ENCODE measurements at regions not wholly inside any gene's neighbourhood (a gene's known extent, or its start where the extent isn't known, plus 50 kb on each side); places are given as distances from the start of the nearest gene placed in this dataset.
A peak's percentile ranks its signal among the peaks of the same experiment; 100 is the strongest.

- DNase-seq (ENCODE audit: missing footprints) = no peak
- no peak for ATAC-seq
- intact Hi-C loops (cut with DNase I) = no loop called here
Measured at GRCh38 chr6:41446132-41446531, 100.0 kb upstream of the FOXP4 start.

DNA sequence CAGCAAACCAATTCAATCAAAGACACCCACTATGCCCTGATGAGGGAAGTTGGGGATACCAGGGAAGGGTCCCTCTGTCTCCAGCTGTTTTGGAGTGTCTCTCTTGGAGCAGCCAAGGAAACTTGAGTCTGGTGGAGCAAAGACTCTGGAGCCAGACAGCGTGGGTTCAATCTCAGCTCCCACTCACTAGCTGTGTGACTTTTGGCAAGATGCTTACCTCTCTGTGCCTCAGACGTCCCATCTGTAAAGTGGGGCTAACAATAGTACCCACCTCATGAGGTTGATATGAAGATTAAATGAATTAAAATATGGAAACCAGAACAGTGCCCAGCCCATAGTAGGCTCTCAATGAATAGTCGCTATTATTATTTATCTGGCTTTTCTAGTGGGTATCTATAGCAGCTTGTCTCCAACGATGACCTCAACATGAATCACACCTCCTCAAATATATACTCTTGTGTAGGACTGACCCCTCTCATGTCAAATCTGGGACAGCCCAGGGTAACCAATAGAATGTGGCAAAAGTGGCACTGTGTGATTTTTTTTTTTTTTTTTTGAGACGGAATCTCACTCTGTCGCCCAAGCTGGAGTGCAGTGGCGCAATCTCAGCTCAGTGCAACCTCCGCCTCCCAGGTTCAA is 99.2 kb upstream of the FOXP4 start:
- intact Hi-C loops (cut with DNase I) = no loop called here
- no peak for ATAC-seq
- DNase-seq (ENCODE audit: missing footprints) = no peak

GRCh38 chr6:41448256-41448655 is 97.9 kb upstream of the FOXP4 start:
- intact Hi-C loops (cut with DNase I) = no loop called here
- ATAC-seq (no peak), DNase-seq (ENCODE audit: missing footprints) (no peak)

DNA sequence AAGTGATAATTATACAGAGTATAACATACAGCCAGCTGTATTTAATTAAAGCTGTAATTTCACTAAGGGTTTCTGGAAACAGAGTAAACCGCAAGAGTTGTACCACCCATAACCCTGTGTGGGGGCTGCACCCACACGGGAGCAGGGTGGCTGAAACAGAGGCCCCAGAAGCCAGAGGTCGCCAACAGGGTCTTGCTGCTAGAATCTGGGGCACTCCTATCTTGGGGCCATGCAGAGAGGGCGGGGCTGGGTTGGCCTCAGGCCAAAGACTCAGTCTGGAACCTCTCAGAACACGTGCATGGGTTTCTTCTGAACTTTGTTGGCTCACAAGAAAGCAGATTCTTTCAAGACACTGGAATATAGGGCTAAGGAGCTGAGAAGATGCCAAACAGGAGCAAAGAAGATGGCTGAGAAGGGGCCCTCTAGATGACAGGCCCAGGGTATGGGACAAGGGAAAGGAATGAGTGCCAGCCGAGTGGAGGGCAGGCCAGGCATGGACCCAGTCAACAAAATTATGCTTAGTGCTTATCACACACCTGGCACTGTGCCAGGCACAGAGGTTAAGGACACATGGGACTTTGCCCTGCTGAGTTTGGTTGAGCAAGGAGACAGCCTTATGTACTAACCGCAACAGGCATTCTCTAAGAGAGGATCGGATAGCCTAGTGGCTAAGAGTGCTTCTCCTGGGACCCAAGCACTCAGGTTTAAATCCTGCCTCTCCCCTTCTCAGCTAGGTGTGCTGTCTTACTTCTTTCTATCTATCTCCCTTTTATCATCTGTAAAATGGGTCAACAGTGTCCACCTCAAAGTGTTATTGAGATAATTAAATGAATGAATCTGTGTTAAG is 96.6 kb upstream of the FOXP4 start:
- ATAC-seq = no peak
- no peak for DNase-seq (ENCODE audit: missing footprints)
- intact Hi-C loops (cut with DNase I) = no loop called here

- intact Hi-C loops (cut with DNase I) = no loop called here
- DNase-seq (ENCODE audit: missing footprints) (no peak), ATAC-seq (no peak)
Measured at GRCh38 chr6:41450581-41450980, 95.6 kb upstream of the FOXP4 start.

GRCh38 chr6:41451039-41451438 is 95.1 kb upstream of the FOXP4 start:
- ATAC-seq (peak; percentile 26), DNase-seq (ENCODE audit: missing footprints) (no peak)
- intact Hi-C loops (cut with DNase I) = no loop called here

DNA sequence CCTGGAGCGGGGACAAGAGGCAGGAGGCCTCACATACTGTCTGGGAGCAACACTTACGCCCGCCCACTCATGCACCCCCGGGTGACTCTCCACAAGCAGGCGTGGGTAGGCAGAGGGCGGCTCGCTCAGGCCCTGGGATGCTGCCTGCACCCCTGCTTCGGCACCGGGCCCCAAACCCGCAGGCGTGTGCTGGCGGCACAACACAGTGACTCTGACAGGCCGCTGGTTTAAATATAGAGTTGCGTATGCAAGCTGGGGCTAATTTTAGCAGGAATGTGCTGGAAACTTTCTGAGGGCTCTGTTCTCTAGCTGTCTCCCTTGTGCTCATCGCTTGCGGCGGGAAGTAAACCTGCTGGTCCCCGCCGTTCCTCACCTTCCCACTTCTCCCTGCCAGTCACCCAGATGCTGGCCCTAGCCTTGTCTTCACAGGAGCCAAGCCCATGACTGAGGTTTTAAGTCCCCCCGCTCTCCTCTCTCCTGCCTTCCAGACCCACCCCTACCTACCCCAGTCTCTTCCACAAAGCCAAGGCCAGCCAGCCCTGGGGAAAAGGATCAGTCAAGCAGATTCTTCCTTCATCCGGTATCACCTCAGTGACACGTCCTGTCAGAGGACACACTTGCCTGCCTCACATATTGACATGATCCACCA is 94.5 kb upstream of the FOXP4 start:
- intact Hi-C loops (cut with DNase I) = no loop called here
- peak; percentile 83 for ATAC-seq
- no peak for DNase-seq (ENCODE audit: missing footprints)

GRCh38 chr6:41452763-41453162 is 93.4 kb upstream of the FOXP4 start:
- no peak for ATAC-seq
- intact Hi-C loops (cut with DNase I) = no loop called here
- no peak for DNase-seq (ENCODE audit: missing footprints)

DNA sequence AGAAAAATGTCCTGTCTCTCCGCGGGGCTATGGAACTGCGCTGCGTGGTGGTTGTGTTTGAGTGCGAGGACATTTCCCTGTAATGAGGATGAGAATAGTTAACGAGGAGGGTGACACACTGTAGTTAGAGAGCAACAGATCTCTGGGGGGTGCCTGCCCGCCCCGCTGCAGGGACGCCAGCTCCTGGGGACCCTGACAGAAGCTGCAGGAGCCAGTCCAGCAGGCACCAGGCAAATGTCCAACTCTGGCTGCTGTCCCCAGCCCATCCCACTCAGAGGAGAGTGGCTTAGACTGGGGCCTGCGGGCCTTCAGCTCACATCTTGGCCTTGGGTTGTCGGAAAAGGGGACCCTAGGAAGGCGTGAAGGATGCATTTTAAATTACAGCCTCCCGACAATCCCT is 92.9 kb upstream of the FOXP4 start:
- intact Hi-C loops (cut with DNase I) = no loop called here
- DNase-seq (ENCODE audit: missing footprints) (no peak), ATAC-seq (no peak)

DNA sequence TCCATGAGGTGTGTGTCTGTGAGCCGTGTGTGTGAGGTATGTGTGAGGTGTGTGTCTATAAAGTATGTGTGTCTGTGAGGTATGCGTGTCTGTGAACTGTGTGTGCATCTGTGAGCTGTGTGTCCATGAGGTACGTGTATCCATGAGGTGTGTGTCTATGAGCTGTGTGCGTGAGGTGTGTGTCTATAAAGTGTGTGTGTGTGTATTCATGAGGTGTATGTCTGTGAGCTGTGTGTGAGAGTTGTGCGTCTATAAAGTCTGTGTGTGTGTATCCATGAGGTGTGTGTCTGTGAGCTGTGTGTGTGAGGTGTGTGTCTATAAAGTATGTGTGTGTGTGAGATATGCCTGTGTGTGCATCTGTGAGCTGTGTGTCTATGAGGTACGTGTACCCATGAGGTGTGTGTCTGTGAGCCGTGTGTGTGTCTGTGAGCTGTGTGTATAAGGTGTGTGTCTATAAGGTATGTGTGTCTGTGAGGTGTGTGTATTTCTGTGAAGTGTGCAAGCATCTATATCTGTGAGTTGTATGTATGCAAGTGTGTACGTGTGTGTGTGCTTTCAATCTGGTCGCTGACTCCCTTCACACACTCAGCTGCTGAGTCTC is 91.9 kb upstream of the FOXP4 start:
- intact Hi-C loops (cut with DNase I) = loop anchor here (2.0 kb wide), 1 partner anchor 85 kb away; no protein-coding TSS in a partner anchor
- DNase-seq (ENCODE audit: missing footprints) (no peak), ATAC-seq (no peak)

DNA sequence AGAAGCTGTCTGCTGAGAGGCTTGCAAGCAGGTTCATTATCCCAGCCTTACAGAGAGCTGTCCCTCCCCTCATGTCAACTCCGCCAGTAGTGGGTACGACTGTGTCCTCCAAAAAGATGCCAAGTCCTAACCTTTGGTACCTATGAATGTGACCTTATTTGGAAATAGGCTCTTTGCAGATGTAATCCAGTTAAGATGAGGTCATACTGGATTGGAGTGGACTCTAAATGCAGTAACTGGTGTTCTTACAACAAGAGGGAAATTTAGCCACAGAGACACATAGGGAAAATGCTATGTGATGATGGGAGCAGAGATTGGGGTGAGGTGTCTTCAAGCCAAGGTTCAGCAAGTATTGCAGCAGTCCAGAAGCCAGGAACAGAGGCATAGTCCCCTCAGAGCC is 90.8 kb upstream of the FOXP4 start:
- ATAC-seq = no peak
- intact Hi-C loops (cut with DNase I) = loop anchor here (2.0 to 5.0 kb wide), 2 partner anchors 33 to 87 kb away; no protein-coding TSS in a partner anchor
- DNase-seq (ENCODE audit: missing footprints) = no peak

- ATAC-seq = no peak
Measured at GRCh38 chr6:41455818-41456217, 90.4 kb upstream of the FOXP4 start.

GRCh38 chr6:41457303-41457670 is 88.9 kb upstream of the FOXP4 start:
- no peak for DNase-seq (ENCODE audit: missing footprints)
- intact Hi-C loops (cut with DNase I) = loop anchor here (5.0 kb wide), 1 partner anchor 35 kb away; no protein-coding TSS in a partner anchor

More at GRCh38 chr6:41455818-41456217, 90.4 kb upstream of the FOXP4 start:
- no peak for DNase-seq (ENCODE audit: missing footprints)
- intact Hi-C loops (cut with DNase I) = loop anchor here (2.0 to 5.0 kb wide), 2 partner anchors 34 to 87 kb away; no protein-coding TSS in a partner anchor

DNA sequence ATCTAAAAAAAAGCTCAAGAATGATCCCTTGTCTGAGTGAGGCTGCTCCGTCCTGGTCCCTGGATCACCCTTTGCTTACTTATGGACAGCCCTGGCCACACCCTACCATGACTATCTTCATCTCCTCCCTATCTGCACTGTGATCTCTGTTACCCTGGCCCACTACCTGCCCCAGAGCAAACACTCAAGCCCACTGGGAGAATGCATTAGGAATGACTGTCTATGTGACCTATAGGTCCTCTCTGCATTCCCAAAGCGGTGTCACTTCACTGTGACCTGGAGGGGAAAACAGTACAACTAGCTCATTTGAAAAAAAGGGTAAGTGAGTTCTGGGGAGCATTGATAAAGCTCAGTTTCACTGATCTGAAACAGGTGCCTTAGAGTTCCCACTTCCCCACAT is 86.4 kb upstream of the FOXP4 start:
- ATAC-seq = no peak
- intact Hi-C loops (cut with DNase I) = loop anchor here (5.0 kb wide), 1 partner anchor 37 kb away; no protein-coding TSS in a partner anchor

More at GRCh38 chr6:41457303-41457670, 88.9 kb upstream of the FOXP4 start:
- ATAC-seq = no peak

DNA sequence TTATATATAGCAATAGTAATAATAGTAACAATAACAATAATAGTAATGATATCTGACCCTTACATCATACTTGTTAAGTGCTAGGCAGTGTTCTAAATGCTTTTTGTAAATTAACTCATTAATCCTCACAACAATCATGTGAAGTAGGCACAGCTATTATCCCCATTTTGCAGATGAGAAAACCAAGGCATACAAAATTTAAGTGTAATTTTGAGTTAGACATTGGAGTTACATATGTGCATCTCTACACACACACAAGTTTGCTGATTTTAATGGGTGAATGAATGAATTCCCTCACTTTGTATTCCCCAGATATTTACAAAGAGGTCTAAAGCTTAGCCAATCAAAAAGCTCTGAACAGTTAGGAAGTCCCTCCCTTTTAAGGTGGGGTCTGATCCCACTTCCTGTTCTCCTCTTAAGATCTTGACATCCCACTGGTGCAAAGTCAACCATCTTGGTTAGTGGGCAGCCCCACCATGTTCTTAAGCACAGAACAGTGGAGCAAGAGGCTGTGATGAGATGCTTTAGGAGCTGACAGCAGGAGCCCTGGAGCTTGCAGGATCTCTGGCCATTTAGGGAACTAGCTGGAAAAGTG is 85.3 kb upstream of the FOXP4 start:
- DNase-seq (ENCODE audit: missing footprints) (no peak), ATAC-seq (no peak)
- intact Hi-C loops (cut with DNase I) = no loop called here

More for the DNA sequence above, 86.4 kb upstream of the FOXP4 start:
- DNase-seq (ENCODE audit: missing footprints) = no peak

DNA sequence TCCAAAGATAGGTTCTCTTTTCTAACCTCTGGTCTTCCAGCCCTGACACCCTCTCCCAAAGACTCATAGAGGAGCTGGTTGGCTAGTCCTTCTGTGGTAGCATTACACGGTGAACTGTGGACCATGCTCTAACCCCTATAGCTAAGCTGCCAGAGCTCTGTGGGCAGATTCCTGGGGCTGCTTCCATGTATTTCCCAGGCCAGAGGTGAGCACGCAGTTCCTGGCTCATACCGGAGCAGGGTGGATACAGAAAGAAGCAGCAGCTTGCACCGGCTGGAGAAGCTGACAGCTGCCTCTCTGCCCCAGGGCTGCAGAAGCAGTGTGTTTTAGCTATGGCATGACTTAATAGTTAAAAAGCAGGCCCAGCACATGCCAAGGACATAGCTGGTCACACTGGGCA is 84.1 kb upstream of the FOXP4 start:
- intact Hi-C loops (cut with DNase I) = loop anchor here (2.0 kb wide), 1 partner anchor 221 kb away; no protein-coding TSS in a partner anchor
- DNase-seq (ENCODE audit: missing footprints) (no peak), ATAC-seq (no peak)

GRCh38 chr6:41463062-41463930 is 82.9 kb upstream of the FOXP4 start:
- DNase-seq (ENCODE audit: missing footprints) (peak; percentile 87), ATAC-seq (peak; percentile 91)
- intact Hi-C loops (cut with DNase I) = loop anchor here (1.0 to 2.0 kb wide), 2 partner anchors 129 to 220 kb away; no protein-coding TSS in a partner anchor

GRCh38 chr6:41464019-41464418 is 82.2 kb upstream of the FOXP4 start:
- no peak for ATAC-seq
- intact Hi-C loops (cut with DNase I) = no loop called here

More at GRCh38 chr6:41464019-41464418, 82.2 kb upstream of the FOXP4 start:
- DNase-seq (ENCODE audit: missing footprints) = no peak
